SK-N-MC (cell line): ENCODE measurements at regions not wholly inside any gene's neighbourhood (a gene's known extent, or its start where the extent isn't known, plus 50 kb on each side); places are given as distances from the start of the nearest gene placed in this dataset.

Experiments used
- EZH2 ChIP-seq: fragments of 200-600 bp; sonication (generic); IDR thresholded peaks from one replicate; pipeline ENCODE4 v1.6.1; 2017; ENCODE audit warnings: antibody characterized with exemption
- POLR2AphosphoS5 ChIP-seq: IDR thresholded peaks from 2 replicates; pipeline ENCODE4 v1.6.1; 2012; ENCODE audit warnings: mild to moderate bottlenecking, low read depth, low read length, borderline replicate concordance

GRCh38 chr2:238704471-238705225 lies 143.2 kb upstream of the TWIST2 start:
- TF ChIP-seq EZH2: no peak
- no peak for TF ChIP-seq POLR2AphosphoS5
